ENCODE measurements at regions not wholly inside any gene's neighbourhood (a gene's known extent, or its start where the extent isn't known, plus 50 kb on each side); places are given as distances from the start of the nearest gene placed in this dataset.

- DNase-seq: no peak
These were observed 144.0 kb upstream of the VRK2 start for GRCh38 chr2:57902578-57902977.

GRCh38 chr2:57906152-57906732 is 140.4 kb upstream of the VRK2 start:
- no peak for DNase-seq

GRCh38 chr2:57907411-57907810 is 139.2 kb upstream of the VRK2 start:
- no peak for DNase-seq

- no peak for DNase-seq
These were observed 137.9 kb upstream of the VRK2 start for GRCh38 chr2:57908736-57909161.

GRCh38 chr2:57918126-57918525 is 128.5 kb upstream of the VRK2 start:
- no peak for DNase-seq

GRCh38 chr2:57920342-57920939 is 126.2 kb upstream of the VRK2 start:
- DNase-seq: no peak

- no peak for DNase-seq
These were observed 111.9 kb upstream of the VRK2 start for GRCh38 chr2:57934659-57935058.

GRCh38 chr2:57936216-57936615 is 110.4 kb upstream of the VRK2 start:
- DNase-seq: no peak

GRCh38 chr2:57937456-57937855 is 109.2 kb upstream of the VRK2 start:
- DNase-seq: no peak

- no peak for DNase-seq
These were observed 104.8 kb upstream of the VRK2 start for GRCh38 chr2:57941816-57942215.

- DNase-seq: no peak
These were observed 103.3 kb upstream of the VRK2 start for GRCh38 chr2:57943315-57943714.

GRCh38 chr2:57947398-57947797 is 99.2 kb upstream of the VRK2 start:
- no peak for DNase-seq

- DNase-seq: no peak
These were observed 92.6 kb upstream of the VRK2 start for GRCh38 chr2:57954020-57954419.

- DNase-seq: no peak
These were observed 89.4 kb upstream of the VRK2 start for GRCh38 chr2:57957238-57957637.

- no peak for DNase-seq
These were observed 87.2 kb upstream of the VRK2 start for GRCh38 chr2:57959390-57959789.

GRCh38 chr2:57962861-57963260 is 83.7 kb upstream of the VRK2 start:
- DNase-seq: no peak

GRCh38 chr2:57965219-57965618 is 81.4 kb upstream of the VRK2 start:
- DNase-seq: no peak

- no peak for DNase-seq
These were observed 80.6 kb upstream of the VRK2 start for GRCh38 chr2:57965961-57966360.

GRCh38 chr2:57973621-57974186 is 72.9 kb upstream of the VRK2 start:
- no peak for DNase-seq

GRCh38 chr2:57979158-57979557 is 67.4 kb upstream of the VRK2 start:
- no peak for DNase-seq

- DNase-seq: no peak
These were observed 65.4 kb upstream of the VRK2 start for GRCh38 chr2:57981083-57981768.

GRCh38 chr2:57987835-57988573 is 58.6 kb upstream of the VRK2 start:
- DNase-seq: no peak

- no peak for DNase-seq
These were observed 56.4 kb upstream of the VRK2 start for GRCh38 chr2:57990118-57990725.
